ENCODE measurements at regions not wholly inside any gene's neighbourhood (a gene's known extent, or its start where the extent isn't known, plus 50 kb on each side); places are given as distances from the start of the nearest gene placed in this dataset.

DNA sequence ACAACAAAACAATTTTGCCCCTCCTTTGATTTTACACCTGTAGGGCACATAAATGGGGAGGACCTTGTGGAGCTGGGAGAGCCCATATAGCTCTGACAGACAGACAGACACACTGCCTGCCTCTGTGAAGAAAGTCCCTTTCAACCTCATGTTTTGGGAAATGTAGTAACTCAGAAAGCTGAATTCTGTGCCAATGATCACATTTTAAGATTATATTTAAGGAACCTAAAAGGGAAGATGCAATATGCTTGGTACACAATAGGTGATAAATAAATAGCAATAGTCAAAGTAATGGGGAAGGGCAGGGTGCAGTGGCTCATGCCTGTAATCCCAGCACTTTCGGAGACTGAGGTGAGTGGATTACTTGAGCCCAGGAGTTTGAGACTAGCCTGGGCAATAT is 446.4 kb upstream of the ID2 start:
- TF ChIP-seq, protein P1, sequence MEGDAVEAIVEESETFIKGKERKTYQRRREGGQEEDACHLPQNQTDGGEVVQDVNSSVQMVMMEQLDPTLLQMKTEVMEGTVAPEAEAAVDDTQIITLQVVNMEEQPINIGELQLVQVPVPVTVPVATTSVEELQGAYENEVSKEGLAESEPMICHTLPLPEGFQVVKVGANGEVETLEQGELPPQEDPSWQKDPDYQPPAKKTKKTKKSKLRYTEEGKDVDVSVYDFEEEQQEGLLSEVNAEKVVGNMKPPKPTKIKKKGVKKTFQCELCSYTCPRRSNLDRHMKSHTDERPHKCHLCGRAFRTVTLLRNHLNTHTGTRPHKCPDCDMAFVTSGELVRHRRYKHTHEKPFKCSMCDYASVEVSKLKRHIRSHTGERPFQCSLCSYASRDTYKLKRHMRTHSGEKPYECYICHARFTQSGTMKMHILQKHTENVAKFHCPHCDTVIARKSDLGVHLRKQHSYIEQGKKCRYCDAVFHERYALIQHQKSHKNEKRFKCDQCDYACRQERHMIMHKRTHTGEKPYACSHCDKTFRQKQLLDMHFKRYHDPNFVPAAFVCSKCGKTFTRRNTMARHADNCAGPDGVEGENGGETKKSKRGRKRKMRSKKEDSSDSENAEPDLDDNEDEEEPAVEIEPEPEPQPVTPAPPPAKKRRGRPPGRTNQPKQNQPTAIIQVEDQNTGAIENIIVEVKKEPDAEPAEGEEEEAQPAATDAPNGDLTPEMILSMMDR (IDR thresholded peaks at IDR 0.05) = no peak
- no peak for TF ChIP-seq POLR2AphosphoS5 (IDR thresholded peaks at IDR 0.05)

All from esophagus muscularis mucosa (tissue), 3 donors.